Astrocyte of the spinal cord (primary cell): ENCODE measurements at regions not wholly inside any gene's neighbourhood (a gene's known extent, or its start where the extent isn't known, plus 50 kb on each side); places are given as distances from the start of the nearest gene placed in this dataset.

Experiments
- DNase-seq: peaks from one replicate; pipeline ENCODE4 v3.0.0; 2011; ENCODE audit warnings: low read depth, low spot score
- H3K4me3 ChIP-seq: 2 replicates; pipeline ENCODE4 v1.5.1; 2011; ENCODE audit warnings: low read depth, mild to moderate bottlenecking, low read length, moderate library complexity
- in situ Hi-C: cut with HindIII; loops from 2 replicates; pipeline ENCODE4 v1.10.0; 2017; ENCODE audit warnings: low sequenced_read_pairs
- TF ChIP-seq, protein P1 (sequence below): IDR thresholded peaks from 2 replicates; pipeline ENCODE4 v1.5.1; 2012; ENCODE audit warnings: low read depth, mild to moderate bottlenecking, low read length, inconsistent platforms

DNA sequence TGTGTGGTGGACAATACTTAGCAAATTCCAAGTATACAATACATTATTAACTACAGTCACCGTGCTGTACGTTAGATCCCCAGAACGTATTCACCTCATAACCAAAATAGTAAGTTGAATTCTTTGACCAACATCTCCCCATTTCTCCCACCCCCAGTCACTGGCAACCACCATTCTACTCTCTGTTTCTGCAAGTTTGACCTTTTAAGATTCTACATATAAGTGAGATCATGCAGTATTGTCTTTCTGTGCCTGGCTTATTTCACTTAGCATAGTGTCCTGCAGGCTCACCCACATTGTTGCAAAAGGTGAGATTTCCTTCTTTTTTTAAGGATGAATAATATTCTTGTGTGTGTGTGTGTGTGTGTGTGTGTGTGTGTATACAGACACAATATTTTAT is 59.1 kb downstream of the IRAG1 start:
- in situ Hi-C loops, result no loop called here
- TF ChIP-seq, protein P1, sequence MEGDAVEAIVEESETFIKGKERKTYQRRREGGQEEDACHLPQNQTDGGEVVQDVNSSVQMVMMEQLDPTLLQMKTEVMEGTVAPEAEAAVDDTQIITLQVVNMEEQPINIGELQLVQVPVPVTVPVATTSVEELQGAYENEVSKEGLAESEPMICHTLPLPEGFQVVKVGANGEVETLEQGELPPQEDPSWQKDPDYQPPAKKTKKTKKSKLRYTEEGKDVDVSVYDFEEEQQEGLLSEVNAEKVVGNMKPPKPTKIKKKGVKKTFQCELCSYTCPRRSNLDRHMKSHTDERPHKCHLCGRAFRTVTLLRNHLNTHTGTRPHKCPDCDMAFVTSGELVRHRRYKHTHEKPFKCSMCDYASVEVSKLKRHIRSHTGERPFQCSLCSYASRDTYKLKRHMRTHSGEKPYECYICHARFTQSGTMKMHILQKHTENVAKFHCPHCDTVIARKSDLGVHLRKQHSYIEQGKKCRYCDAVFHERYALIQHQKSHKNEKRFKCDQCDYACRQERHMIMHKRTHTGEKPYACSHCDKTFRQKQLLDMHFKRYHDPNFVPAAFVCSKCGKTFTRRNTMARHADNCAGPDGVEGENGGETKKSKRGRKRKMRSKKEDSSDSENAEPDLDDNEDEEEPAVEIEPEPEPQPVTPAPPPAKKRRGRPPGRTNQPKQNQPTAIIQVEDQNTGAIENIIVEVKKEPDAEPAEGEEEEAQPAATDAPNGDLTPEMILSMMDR, result no peak
- H3K4me3 ChIP-seq, result no peak overlapping the region
- no peak for DNase-seq

DNA sequence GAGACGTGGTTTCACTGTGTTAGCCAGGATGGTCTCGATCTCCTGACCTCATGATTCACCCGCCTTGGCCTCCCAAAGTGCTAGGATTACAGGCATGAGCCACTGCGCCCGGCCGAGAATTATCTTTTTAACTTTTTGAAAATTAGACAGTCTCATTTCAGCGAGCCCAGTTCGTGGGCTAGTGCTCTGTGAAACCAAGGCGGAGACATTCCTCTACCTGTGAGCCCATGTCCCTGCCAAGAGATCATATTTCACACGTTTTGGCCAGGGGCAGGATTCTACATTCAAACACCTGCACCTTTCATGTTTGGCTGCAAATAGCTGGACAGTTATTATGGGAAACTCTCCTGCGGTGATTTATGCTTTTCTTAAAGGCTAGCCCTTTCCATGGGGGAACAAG is 60.3 kb downstream of the IRAG1 start:
- TF ChIP-seq, protein P1, result no peak
- in situ Hi-C loops, result no loop called here
- no peak for DNase-seq
- no peak overlapping the region for H3K4me3 ChIP-seq

DNA sequence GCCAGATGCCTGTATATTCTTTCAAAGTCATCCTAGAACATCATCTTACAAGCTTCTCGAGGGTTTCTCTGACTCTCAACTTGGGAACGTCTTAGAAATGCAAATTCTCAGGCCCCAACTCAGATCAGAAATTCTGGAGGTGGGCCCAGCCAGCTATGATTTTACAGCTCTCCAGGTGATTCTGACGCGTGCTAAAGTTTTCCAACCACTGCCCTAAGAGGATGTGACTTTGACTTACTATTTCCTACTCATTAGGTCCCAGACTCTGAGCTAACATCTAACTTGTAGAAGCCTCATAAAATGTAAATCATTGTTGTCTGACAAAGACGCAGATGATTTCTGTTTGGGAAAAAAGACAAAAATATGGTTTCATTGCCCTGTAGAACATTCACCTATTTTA is 61.1 kb downstream of the IRAG1 start:
- TF ChIP-seq, protein P1, result no peak
- no peak overlapping the region for H3K4me3 ChIP-seq
- DNase-seq, result no peak
- in situ Hi-C loops, result no loop called here

DNA sequence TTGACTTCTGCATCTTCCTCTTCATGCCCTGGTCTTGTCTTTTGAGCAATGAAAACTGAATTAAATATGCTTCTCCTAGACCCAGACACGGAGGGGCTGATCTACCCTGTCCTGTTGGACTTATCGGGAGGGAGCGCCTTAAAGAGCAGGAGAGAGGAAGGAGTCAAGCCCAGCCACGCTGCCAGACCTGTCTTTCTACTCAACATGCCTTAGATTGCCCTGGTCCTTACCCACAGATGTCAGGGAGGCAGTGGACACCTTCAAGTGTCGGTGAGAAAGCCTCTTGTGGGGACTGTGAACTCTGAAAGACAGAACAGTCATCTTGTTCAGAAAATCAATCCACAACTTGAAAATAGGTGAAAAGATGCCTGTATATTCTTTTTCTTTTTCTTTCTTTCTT is 61.8 kb downstream of the IRAG1 start:
- in situ Hi-C loops, result no loop called here
- no peak overlapping the region for H3K4me3 ChIP-seq
- no peak for DNase-seq
- TF ChIP-seq, protein P1, result no peak

DNA sequence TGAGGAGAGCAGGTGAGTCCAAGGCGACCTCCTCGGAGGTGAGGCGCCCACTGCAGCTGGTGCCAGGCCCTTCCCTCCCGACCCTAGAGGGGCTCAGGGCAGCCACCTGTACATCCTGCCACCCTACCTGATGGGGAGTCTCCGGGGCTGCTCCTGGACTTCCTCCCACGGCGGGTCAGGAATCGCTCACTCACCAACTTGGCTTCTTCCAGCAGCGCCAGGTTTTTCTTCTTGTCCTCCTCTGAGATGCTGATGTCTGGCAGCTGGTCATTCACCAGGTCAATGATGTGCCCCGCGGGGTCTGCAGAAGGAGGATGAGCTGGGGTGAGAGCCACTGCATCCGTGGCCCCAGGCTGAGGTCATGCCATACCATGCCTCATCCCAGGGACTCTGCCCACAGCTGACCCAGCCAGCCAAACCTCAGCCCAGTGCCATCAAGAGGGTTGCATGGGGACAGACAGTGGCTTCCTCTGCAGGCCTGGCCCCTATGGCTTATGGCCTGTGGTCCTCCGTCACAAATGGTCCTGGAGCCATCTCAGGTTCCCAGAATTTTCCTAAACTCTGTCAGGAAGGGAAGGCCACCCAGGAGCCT is 61.0 kb upstream of the LYVE1 start:
- TF ChIP-seq, protein P1, result no peak
- in situ Hi-C loops, result no loop called here
- no peak for DNase-seq
- no peak overlapping the region for H3K4me3 ChIP-seq

DNA sequence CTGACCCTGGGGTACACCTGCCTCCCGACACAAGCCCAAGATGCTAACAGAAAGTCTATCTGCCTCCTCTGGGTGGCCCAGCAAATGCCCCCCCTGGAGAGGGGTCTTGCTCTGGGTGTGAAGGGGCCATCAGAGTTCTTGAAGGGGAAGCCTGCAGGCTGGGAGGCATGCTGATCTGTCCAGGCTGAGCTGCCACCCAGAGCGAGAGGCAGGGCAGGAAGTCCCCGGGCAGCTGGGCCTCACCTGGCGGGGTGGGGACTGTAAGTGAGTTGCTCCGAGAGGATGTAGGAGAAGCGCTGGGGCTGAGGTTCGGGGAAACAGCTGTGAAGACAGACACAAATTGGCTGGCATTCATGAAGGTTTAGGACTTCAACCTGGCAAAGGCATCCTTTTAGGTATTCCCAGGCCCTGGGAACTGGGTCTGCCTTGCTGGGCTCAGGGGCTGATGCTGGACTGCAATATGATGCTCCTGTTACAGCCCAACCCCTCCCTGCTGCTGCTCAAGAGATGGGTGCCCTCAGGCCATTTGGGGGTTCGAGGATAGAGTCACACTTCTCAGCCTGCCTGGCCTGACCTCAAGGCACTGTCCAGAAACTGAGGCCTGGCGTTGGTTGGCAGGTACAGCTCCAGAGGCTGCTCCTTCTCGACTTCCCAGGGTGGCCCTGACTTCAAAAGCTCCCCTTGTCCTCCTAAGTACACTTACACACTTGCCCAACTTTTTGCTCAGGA is 60.2 kb upstream of the LYVE1 start:
- no peak for DNase-seq
- TF ChIP-seq, protein P1, result no peak
- in situ Hi-C loops, result no loop called here
- H3K4me3 ChIP-seq, result no peak overlapping the region
